ENCODE measurements at regions not wholly inside any gene's neighbourhood (a gene's known extent, or its start where the extent isn't known, plus 50 kb on each side); places are given as distances from the start of the nearest gene placed in this dataset.

DNA sequence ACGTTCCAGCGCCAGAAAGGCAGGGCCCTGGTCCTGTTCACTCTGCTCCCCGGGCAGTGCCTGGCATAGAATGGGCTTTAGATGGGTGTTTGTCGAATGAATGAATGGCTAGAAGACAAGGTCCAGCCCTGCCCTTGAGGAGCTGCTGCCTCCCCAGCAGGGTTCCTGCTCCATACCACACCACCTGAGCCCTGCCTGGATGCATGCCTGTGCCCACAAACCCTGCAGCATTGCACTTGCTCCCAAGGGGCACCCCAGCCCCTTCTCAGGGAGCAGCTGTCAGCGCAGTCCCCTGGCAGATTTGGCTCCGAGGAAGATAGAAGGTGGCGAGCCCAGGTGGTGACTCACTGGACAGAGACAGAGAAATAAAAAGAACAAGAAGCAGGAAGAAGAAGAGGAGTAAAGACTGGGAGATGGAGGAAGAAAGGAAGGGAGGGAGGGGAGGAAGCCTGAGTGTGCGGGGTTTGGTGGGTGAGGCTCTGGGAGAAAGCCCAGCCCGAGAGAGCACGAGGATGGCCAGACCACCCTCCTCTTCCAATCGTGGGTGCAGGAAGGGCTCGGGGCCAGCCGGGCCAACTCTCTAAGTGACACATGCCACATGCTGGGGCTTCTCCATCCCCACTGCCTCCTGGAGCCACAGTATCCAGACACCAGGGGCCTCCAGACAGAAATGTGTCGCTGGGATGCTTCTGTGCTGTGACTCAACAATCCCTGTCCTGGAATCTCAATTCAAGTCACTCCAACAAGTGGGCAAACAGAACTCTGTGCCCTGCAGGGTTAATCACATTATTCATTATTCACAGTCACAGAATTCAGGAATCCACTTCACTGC, 1474.3 kb downstream of the BRD1 start:
- no peak for TF ChIP-seq ZNF18 (CRISPR knock-in tag; IDR thresholded peaks at IDR 0.05; ENCODE audit: insufficient replicate concordance)
- TF ChIP-seq, protein P1, sequence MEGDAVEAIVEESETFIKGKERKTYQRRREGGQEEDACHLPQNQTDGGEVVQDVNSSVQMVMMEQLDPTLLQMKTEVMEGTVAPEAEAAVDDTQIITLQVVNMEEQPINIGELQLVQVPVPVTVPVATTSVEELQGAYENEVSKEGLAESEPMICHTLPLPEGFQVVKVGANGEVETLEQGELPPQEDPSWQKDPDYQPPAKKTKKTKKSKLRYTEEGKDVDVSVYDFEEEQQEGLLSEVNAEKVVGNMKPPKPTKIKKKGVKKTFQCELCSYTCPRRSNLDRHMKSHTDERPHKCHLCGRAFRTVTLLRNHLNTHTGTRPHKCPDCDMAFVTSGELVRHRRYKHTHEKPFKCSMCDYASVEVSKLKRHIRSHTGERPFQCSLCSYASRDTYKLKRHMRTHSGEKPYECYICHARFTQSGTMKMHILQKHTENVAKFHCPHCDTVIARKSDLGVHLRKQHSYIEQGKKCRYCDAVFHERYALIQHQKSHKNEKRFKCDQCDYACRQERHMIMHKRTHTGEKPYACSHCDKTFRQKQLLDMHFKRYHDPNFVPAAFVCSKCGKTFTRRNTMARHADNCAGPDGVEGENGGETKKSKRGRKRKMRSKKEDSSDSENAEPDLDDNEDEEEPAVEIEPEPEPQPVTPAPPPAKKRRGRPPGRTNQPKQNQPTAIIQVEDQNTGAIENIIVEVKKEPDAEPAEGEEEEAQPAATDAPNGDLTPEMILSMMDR (CRISPR knock-in tag; IDR thresholded peaks at IDR 0.05): no peak
- TF ChIP-seq ATF3 (CRISPR knock-in tag; IDR thresholded peaks at IDR 0.05): no peak
- no peak for TF ChIP-seq ZC3H4 (CRISPR knock-in tag; IDR thresholded peaks at IDR 0.05; ENCODE audit: borderline replicate concordance)
- TF ChIP-seq FOXJ3 (CRISPR knock-in tag; IDR thresholded peaks at IDR 0.05; ENCODE audit: borderline replicate concordance): no peak
- TF ChIP-seq POLR2A (IDR thresholded peaks at IDR 0.05; ENCODE audit: insufficient read depth in 1 of 2, low read depth in 2 of 2, low read length in 2 of 2): no peak
- no peak for TF ChIP-seq ARID2 (CRISPR knock-in tag; IDR thresholded peaks at IDR 0.05; ENCODE audit: borderline replicate concordance)
- TF ChIP-seq NFIC (IDR thresholded peaks at IDR 0.05; ENCODE audit: low read length): no peak
- no peak for TF ChIP-seq EZH2 (conservative IDR thresholded peaks at IDR 0.05; ENCODE audit: low read depth, low read length)
- no peak for TF ChIP-seq TEAD3 (CRISPR knock-in tag; optimal IDR thresholded peaks at IDR 0.05; ENCODE audit: borderline replicate concordance)
- no peak for TF ChIP-seq ZNF644 (CRISPR knock-in tag; IDR thresholded peaks at IDR 0.05; ENCODE audit: low read depth)
- TF ChIP-seq ZSCAN5A (CRISPR knock-in tag; IDR thresholded peaks at IDR 0.05; ENCODE audit: borderline replicate concordance): no peak

Data from HepG2 (cell line).